GM13976 (cell line): ENCODE measurements at regions not wholly inside any gene's neighbourhood (a gene's known extent, or its start where the extent isn't known, plus 50 kb on each side); places are given as distances from the start of the nearest gene placed in this dataset.
"Not testable (repeated sequence)": the region's sequence is repeated elsewhere in the genome, so short reads cannot be mapped to it uniquely, and the experiment has no call there.

ENCODE experiments used
- DNase-seq: peaks from one replicate; pipeline ENCODE4 v3.0.0; 2012; ENCODE audit warnings: low spot score
- in situ Hi-C: fragments of 300-500 bp; cut with MboI; formaldehyde crosslinking; loops from one replicate; pipeline ENCODE4 v1.12.0; 2022; ENCODE audit warnings: low sequenced_read_pairs, mixed read lengths, inconsistent platforms; ENCODE audit not compliant: unreplicated experiment
- TF ChIP-seq, protein P1 (sequence below): IDR thresholded peaks from 2 replicates; pipeline ENCODE4 v1.5.1; 2012; ENCODE audit warnings: borderline replicate concordance, mild to moderate bottlenecking; ENCODE audit not compliant: insufficient read depth; ENCODE audit errors: extremely low read depth, missing control alignments, control extremely low read depth

DNA sequence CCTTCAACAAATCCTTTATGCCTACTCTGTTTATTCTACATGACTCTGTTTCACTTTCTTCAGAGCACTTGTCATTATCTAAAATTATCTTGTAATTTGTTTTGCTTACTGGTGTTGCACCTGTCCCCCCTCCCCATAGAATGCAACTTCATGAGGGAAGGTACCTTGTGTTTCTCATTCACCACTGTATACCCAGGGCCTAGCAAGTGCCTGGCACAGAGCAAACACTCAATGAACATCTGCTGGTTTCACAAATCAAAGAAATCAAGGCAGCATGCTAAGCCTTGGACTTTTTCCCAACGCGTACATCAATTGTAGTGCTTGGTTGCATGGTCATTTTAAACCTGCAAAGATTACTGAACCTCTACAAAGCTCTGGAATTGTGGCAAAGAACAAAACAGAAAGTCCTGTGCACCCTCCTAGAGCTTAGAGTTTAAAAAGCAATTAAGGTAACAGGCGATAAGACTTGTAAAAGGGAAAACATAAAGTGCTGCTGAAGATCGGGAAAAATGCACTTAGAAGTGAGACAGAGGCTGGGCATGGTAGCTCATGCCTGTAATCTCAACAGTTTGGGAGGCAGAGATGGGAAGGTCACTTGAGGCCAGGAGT, 479.1 kb downstream of the MED13L start:
- TF ChIP-seq, protein P1, sequence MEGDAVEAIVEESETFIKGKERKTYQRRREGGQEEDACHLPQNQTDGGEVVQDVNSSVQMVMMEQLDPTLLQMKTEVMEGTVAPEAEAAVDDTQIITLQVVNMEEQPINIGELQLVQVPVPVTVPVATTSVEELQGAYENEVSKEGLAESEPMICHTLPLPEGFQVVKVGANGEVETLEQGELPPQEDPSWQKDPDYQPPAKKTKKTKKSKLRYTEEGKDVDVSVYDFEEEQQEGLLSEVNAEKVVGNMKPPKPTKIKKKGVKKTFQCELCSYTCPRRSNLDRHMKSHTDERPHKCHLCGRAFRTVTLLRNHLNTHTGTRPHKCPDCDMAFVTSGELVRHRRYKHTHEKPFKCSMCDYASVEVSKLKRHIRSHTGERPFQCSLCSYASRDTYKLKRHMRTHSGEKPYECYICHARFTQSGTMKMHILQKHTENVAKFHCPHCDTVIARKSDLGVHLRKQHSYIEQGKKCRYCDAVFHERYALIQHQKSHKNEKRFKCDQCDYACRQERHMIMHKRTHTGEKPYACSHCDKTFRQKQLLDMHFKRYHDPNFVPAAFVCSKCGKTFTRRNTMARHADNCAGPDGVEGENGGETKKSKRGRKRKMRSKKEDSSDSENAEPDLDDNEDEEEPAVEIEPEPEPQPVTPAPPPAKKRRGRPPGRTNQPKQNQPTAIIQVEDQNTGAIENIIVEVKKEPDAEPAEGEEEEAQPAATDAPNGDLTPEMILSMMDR: no peak
- in situ Hi-C loops: no loop called here
- no peak for DNase-seq

DNA sequence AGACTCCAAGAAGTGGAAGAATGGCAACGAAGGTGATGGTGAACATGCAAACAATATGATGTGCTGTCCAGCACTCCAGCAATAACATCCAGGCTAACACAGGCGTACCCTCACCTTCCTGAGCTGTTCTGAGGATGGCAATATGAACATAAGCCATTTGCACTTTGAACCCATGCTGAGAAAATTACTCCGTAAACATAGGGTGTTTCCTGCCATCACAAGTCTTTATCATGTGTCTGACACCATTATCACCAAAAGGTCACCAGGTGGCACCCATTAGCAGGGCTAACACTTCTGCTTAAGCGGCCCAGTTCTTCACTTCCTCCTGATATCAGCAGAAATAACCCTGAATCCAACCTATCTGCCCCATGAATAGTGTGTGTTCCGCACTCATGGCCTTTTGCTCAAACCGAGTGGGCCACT, 482.8 kb downstream of the MED13L start:
- TF ChIP-seq, protein P1: no peak

DNA sequence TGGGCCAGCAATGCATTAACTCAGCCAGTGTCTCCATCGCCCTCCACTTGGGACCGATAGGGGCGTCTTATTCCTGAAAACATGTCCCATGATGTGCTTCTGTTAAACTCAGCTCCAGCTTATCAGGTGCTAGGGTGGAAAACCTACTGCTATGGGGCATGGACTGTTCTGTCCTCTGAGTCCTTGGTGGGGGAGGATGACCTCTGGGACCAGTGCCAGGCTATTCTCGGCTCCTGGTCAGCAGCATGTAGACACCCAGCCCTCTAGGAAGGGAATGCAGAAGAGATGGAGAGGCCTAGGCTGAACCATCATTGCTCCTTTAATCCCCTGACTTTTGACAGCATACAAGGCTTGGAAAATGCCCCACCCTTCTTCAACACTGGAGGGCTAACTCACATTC, 486.2 kb downstream of the MED13L start:
- in situ Hi-C loops: no loop called here
- TF ChIP-seq, protein P1: no peak
- no peak for DNase-seq

More for the DNA sequence above, 482.8 kb downstream of the MED13L start:
- no peak for DNase-seq
- in situ Hi-C loops: no loop called here

DNA sequence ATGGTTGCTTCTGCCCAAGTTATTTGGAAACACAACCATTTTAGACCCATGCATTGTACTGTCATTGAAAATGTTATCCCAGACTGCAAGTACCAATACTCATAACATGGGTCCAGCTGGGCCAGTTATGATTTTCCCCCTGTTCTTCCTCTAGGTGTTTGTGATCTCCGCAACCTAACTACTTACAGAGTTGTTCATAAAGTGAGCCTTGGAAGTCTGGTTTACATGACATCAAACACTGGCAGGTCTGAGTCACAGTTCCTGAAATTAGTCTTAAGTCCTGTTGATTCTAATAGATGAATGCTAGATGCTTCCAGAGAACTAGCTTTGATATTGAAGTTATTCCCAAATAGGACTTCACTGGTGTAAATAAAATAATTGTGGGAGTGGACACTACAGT, 487.0 kb downstream of the MED13L start:
- in situ Hi-C loops: no loop called here
- TF ChIP-seq, protein P1: no peak
- DNase-seq: no peak

DNA sequence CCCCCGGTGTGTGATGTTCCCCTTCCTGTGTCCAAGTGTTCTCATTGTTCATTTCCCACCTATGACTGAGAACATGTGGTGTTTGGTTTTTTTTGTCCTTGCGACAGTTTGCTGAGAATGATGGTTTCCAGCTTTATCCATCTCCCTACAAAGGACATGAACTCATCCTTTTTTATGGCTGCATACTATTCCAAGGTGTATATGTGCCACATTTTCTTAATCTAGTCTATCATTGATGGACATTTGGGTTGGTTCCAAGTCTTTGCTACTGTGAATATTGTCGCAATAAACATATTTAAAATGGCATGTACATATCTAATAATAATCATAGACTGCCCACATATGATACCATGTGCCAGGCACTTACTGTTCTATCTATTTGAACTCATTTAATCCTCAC, 491.0 kb downstream of the MED13L start:
- in situ Hi-C loops, DNase-seq: not testable (repeated sequence)

DNA sequence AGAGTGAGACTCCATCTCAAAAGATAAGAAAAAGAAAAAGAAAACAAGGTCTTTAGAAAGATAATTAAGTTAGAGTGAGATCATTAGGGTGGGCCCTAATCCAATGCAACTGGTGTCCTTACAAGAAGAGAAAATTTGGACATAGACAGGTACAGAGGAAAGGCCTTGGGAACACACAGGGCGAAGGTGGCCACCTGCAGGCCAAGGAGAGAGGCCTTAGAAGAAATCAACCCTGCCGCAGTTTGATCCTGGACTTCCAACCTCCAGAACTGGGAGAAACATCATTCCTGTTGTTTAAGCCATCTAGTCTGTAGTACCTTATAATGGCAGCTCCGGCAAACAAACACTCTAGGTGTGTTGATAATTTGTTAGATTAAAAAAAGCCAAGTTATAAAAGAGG, 491.9 kb downstream of the MED13L start:
- in situ Hi-C loops: no loop called here
- TF ChIP-seq, protein P1: no peak
- no peak for DNase-seq

DNA sequence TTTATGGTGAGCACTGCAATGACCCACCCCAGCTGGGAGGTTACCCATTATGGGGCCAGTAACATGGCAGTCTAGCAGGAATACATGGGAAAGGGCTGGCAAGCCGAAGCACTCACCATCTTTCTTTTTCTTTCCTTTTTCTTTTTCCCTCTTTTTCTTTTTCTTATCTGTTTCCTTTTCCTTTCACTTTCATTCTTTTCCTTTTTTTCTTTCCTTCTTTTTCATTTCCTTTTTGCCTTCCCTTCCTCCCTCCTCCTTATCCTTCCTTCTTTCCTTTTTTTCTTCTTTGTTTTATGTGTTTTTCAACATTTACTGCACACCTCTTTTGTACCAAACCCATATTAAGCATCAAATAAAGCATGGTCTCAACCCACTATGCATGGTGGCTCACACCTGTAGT, 501.1 kb downstream of the MED13L start:
- no peak for DNase-seq
- TF ChIP-seq, protein P1: no peak
- in situ Hi-C loops: no loop called here
